Ascending aorta (tissue), 2 donors: ENCODE measurements at regions not wholly inside any gene's neighbourhood (a gene's known extent, or its start where the extent isn't known, plus 50 kb on each side); places are given as distances from the start of the nearest gene placed in this dataset.

ENCODE experiments used
- DNase-seq, 2 donors: peaks; one replicate each; pipeline ENCODE4 v3.0.0-alpha.2; 2019; ENCODE audit warnings: low spot score in 2 of 2
- H3K27ac ChIP-seq, 2 donors: fragments of 200-600 bp; sonication (generic); one replicate each; pipeline ENCODE4 v1.5.1; 2016 to 2017; ENCODE audit warnings: mild to moderate bottlenecking in 1 of 2
- H3K27me3 ChIP-seq: fragments of 200-600 bp; sonication (generic); one replicate; pipeline ENCODE4 v1.5.1; 2017
- H3K36me3 ChIP-seq, 2 donors: fragments of 200-600 bp; sonication (generic); one replicate each; pipeline ENCODE4 v1.5.1; 2016
- H3K4me1 ChIP-seq, 2 donors: fragments of 200-600 bp; sonication (generic); one replicate each; pipeline ENCODE4 v1.5.1; 2016 to 2017; ENCODE audit warnings: mild to moderate bottlenecking in 1 of 2
- H3K4me3 ChIP-seq, 2 donors: fragments of 200-600 bp; sonication (generic); one replicate each; pipeline ENCODE4 v1.5.1; 2016 to 2017; ENCODE audit warnings: mild to moderate bottlenecking in 1 of 2
- H3K9me3 ChIP-seq, 2 donors: fragments of 200-600 bp; sonication (generic); one replicate each; pipeline ENCODE4 v1.5.1; 2016
- CTCF ChIP-seq, 3 experiments: fragments of 200-600 bp in 2 of 3; fragments of 450-650 bp in 1 of 3; sonication (generic) in 2 of 3; IDR thresholded peaks; one replicate each; pipeline ENCODE4 v1.5.1; 2016 to 2019; ENCODE audit warnings: antibody characterized with exemption in 3 of 3, mild to moderate bottlenecking in 1 of 3, moderate library complexity in 1 of 3
- intact Hi-C: fragments of 100-400 bp; cut with DNase I; formaldehyde crosslinking; loops from one replicate; pipeline ENCODE4 v1.15.1; 2023

DNA sequence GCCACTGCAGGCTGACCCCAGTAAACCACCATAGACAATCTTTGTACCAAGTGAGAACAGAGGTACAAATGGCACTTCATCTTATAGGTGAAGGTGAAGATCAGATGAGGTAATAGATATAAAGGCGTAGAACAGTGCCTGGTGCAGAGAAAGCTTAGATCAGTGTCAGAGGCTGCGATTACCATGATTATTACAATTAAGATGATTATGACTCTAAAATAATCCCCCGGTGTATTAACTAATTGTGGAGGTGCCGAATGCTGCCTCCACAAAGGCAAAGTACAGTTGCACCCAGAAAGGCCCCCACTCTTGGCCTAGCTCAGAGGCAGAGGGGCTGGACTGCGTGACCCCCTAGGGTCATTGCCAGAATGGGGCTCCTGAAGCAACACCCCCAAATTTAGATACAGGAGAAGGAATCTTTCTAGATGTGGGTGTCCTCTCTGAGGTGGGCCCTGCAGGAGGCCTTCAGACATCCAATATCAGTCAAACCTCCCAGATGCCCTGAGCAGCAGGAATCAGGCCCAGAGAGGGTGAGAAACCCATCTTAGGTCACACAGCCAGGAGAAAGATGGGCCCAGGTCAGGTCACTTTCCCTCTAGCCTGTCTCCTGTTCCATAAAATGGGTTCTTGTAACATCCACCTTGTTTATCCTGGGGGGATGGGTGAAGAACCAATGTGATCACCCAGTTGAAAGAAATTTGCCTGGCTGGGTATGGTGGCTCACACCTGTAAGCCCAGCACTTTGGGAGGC is 139.8 kb downstream of the PHETA1 start:
- Histone ChIP-seq H3K27me3 (no peaks in the 10 kb centered on the region), H3K4me3 (no peak overlapping the region), H3K9me3 (no peaks in the 10 kb centered on the region), H3K27ac (no peak overlapping the region), H3K36me3 (no peaks in the 10 kb centered on the region), H3K4me1 (no peaks in the 10 kb centered on the region)
- DNase-seq: no peak
- intact Hi-C loops: no loop called here
- TF ChIP-seq CTCF (IDR thresholded peaks at IDR 0.05): no peak

DNA sequence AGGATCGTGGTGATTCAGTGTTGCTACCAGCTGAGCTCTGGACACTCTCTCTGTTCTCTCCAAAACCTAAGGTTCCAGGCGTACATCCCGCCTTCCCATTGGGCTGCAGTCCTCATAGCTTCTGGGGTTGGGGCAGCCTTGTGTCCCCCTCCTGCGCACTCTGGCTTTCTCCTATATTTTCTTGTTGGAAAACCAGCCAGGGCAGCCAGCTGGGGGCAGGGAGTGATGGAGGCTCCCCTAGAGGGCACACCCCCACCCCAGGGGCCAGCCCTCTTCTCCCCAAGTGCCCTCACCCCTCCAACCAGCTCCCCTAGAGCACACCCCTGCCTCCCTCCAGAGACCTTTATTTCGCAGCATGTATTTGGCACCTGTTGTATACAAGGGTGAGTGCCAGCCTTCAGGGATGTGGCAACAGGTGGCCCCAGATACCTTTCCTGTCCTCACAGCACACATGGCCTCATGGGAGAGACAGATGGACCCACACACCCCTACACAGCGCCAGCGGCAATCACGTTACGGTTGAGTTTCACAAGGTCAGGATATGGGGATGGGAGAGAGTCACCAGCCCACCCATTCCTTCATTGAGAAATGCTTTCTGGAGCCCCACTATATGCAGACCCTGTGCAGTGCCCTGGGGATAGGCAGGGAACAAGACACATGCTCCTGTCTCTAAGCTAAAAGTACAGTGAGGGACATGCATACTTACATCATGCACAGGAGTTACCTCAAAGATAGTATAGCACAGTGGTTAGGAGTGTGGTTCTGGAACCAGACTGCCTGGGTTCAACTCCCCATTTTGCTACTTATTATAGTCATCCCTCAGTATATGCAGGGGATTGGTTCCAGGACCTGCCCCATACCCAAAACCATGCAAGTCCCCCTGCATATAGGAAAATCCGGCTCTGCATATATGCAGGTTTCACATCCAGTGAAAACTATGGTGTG is 141.1 kb downstream of the PHETA1 start:
- H3K4me1 ChIP-seq: no peaks in the 10 kb centered on the region
- intact Hi-C loops: no loop called here
- TF ChIP-seq CTCF (IDR thresholded peaks at IDR 0.05): no peak
- H3K4me3 ChIP-seq: no peak overlapping the region
- H3K36me3 ChIP-seq: no peaks in the 10 kb centered on the region
- H3K27ac ChIP-seq: no peak overlapping the region
- H3K27me3 ChIP-seq: no peaks in the 10 kb centered on the region
- H3K9me3 ChIP-seq: no peaks in the 10 kb centered on the region
- DNase-seq: no peak

GRCh38 chr12:111226680-111227079 is 142.2 kb downstream of the PHETA1 start:
- Histone ChIP-seq H3K9me3 (no peaks in the 10 kb centered on the region), H3K36me3 (no peaks in the 10 kb centered on the region), H3K27me3 (no peaks in the 10 kb centered on the region), H3K4me1 (no peaks in the 10 kb centered on the region), H3K4me3 (no peak overlapping the region), H3K27ac (no peak overlapping the region)
- no peak for DNase-seq
- no peak for TF ChIP-seq CTCF (IDR thresholded peaks at IDR 0.05)
- intact Hi-C loops: no loop called here

DNA sequence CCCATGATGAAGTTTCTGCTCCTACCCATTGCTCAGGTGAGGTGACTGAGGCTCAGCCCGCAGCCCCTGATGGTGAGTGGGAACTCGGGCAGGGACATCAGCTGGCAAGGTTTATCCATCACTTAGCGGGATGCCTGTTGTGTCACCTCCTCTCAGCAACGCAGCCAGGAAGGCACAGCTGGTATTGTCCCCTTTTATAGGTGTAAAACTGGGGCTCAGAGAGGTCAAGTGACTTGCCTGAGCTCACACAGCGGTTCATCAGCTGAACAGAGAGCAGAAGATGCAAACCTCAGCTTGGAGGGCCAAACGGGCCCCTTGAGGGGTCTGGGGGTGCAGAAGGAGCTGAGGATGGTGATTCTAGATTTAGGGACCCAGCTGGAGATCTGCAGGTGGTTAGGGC is 143.6 kb downstream of the PHETA1 start:
- no peak for TF ChIP-seq CTCF (IDR thresholded peaks at IDR 0.05)

DNA sequence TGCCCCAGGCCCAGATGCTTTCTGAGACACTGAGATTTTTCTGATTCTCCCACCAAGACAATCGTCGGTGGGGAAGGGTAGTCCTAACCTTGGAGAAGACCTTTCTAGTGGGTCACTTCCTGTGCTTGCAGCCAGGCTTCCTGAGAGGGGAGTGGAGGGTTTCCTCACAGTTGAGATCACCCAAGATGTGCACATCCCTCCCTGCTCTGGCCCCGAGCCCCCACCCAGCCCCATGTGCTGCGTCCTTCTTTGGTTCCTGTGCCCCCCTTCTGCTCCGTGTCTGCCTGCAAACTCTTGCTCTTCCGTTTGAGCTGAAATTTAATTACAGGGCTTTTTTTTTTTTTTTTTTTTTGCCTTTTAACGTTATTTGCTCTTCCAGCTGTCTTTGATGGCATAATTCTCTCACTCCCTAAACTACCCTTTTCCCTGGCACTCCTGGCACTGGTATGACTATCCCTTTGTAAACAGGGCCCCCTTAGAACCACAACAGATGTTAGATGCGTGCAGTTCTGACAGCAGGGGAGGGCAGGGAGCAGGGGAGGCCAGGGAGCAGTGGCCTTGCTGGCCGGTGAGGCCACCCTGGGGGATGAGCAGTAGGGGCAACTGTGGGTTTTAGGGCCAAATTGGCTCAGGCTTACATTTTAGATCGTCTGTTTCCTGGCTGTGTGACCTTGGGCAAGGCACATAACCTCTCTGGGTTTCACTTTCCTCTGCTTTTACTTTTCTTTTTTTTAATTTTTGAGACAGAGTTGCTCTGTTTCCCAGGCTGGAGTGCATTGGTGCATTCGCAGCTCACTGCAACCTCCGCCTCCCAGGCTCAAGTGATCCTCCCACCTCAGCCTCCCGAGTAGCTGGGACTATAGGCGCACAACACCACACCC is 144.5 kb downstream of the PHETA1 start:
- no peak for TF ChIP-seq CTCF (IDR thresholded peaks at IDR 0.05)
- Histone ChIP-seq H3K36me3 (no peaks in the 10 kb centered on the region), H3K4me1 (no peaks in the 10 kb centered on the region), H3K27me3 (no peaks in the 10 kb centered on the region), H3K27ac (no peak overlapping the region), H3K4me3 (no peak overlapping the region), H3K9me3 (no peaks in the 10 kb centered on the region)
- intact Hi-C loops: no loop called here
- no peak for DNase-seq

More for the DNA sequence above, 143.6 kb downstream of the PHETA1 start:
- intact Hi-C loops: no loop called here
- Histone ChIP-seq H3K27ac (no peak overlapping the region), H3K27me3 (no peaks in the 10 kb centered on the region), H3K4me1 (no peaks in the 10 kb centered on the region), H3K4me3 (no peak overlapping the region), H3K36me3 (no peaks in the 10 kb centered on the region), H3K9me3 (no peaks in the 10 kb centered on the region)
- no peak for DNase-seq
